Hepatocyte (in vitro differentiated cells): ENCODE measurements at regions not wholly inside any gene's neighbourhood (a gene's known extent, or its start where the extent isn't known, plus 50 kb on each side); places are given as distances from the start of the nearest gene placed in this dataset.

ENCODE experiments used
- CTCF ChIP-seq: fragments of 200-600 bp; sonication (generic); IDR thresholded peaks from 2 replicates; pipeline ENCODE4 v1.5.1; 2016; ENCODE audit warnings: antibody characterized with exemption, mild to moderate bottlenecking; ENCODE audit not compliant: poor library complexity
- EZH2 ChIP-seq: fragments of 200-600 bp; sonication (generic); IDR thresholded peaks from 2 replicates; pipeline ENCODE4 v1.6.1; 2016; ENCODE audit warnings: antibody characterized with exemption, mild to moderate bottlenecking, borderline replicate concordance

GRCh38 chr3:22276351-22276750 lies 525.3 kb upstream of the ZNF385D start:
- no peak for TF ChIP-seq CTCF
- TF ChIP-seq EZH2 = no peak
